KBM-7 (cell line): ENCODE measurements at regions not wholly inside any gene's neighbourhood (a gene's known extent, or its start where the extent isn't known, plus 50 kb on each side); places are given as distances from the start of the nearest gene placed in this dataset.
"Not testable (repeated sequence)": the region's sequence is repeated elsewhere in the genome, so short reads cannot be mapped to it uniquely, and the experiment has no call there.

ENCODE experiments used
- DNase-seq: peaks from one replicate; pipeline ENCODE4 v3.0.0-alpha.2; 2015
- in situ Hi-C: fragments of 300-500 bp; cut with MboI; formaldehyde crosslinking; loops from 2 replicates; pipeline ENCODE4 v1.14.3; 2020; ENCODE audit warnings: low sequenced_read_pairs, low pct_unique_long_range_greater_than_20kb, mixed read lengths

- in situ Hi-C loops, DNase-seq: not testable (repeated sequence)
Measured at GRCh38 chr10:2546894-2547293, 520.5 kb upstream of the PFKP start.

- no peak for DNase-seq
- in situ Hi-C loops, result no loop called here
Measured at GRCh38 chr10:2543974-2544373, 523.4 kb upstream of the PFKP start.

- DNase-seq, result no peak
- in situ Hi-C loops, result no loop called here
Measured at GRCh38 chr10:2543142-2543886, 524.0 kb upstream of the PFKP start.

GRCh38 chr10:2541176-2541575, 526.2 kb upstream of the PFKP start:
- in situ Hi-C loops, result no loop called here
- DNase-seq, result no peak

- DNase-seq, result no peak
- in situ Hi-C loops, result no loop called here
Measured at GRCh38 chr10:2529945-2530344, 537.4 kb upstream of the PFKP start.

GRCh38 chr10:2525781-2526180, 541.6 kb upstream of the PFKP start:
- no peak for DNase-seq
- in situ Hi-C loops, result no loop called here

- DNase-seq, result no peak
- in situ Hi-C loops, result no loop called here
Measured at GRCh38 chr10:2519139-2519538, 548.2 kb upstream of the PFKP start.

- no peak for DNase-seq
Measured at GRCh38 chr10:2509081-2509531, 558.2 kb upstream of the PFKP start.

GRCh38 chr10:2501366-2501940, 565.9 kb upstream of the PFKP start:
- in situ Hi-C loops, result not testable (repeated sequence)

More at GRCh38 chr10:2509081-2509531, 558.2 kb upstream of the PFKP start:
- in situ Hi-C loops, result no loop called here

GRCh38 chr10:2494399-2494798, 572.9 kb upstream of the PFKP start:
- in situ Hi-C loops, result no loop called here
- no peak for DNase-seq

More at GRCh38 chr10:2501366-2501940, 565.9 kb upstream of the PFKP start:
- not testable (repeated sequence) for DNase-seq

GRCh38 chr10:2488446-2489005, 578.8 kb upstream of the PFKP start:
- in situ Hi-C loops, result no loop called here
- DNase-seq, result no peak

- DNase-seq, result no peak
- in situ Hi-C loops, result no loop called here
Measured at GRCh38 chr10:2487921-2488320, 579.4 kb upstream of the PFKP start.

GRCh38 chr10:2478656-2479055, 588.7 kb upstream of the PFKP start:
- DNase-seq, result no peak
- in situ Hi-C loops, result no loop called here

- DNase-seq, result no peak
- in situ Hi-C loops, result no loop called here
Measured at GRCh38 chr10:2476812-2477553, 590.4 kb upstream of the PFKP start.

- DNase-seq, result no peak
- in situ Hi-C loops, result no loop called here
Measured at GRCh38 chr10:2476218-2476811, 591.0 kb upstream of the PFKP start.

- DNase-seq, result no peak
- in situ Hi-C loops, result no loop called here
Measured at GRCh38 chr10:2475711-2476217, 591.6 kb upstream of the PFKP start.

- in situ Hi-C loops, result no loop called here
Measured at GRCh38 chr10:2471811-2472210, 595.5 kb upstream of the PFKP start.

GRCh38 chr10:2469802-2470201, 597.5 kb upstream of the PFKP start:
- in situ Hi-C loops, result no loop called here
- DNase-seq, result no peak

More at GRCh38 chr10:2471811-2472210, 595.5 kb upstream of the PFKP start:
- DNase-seq, result no peak

- in situ Hi-C loops, result no loop called here
Measured at GRCh38 chr10:2464483-2464882, 602.9 kb upstream of the PFKP start.

More at GRCh38 chr10:2464483-2464882, 602.9 kb upstream of the PFKP start:
- no peak for DNase-seq
